Transverse colon (tissue), 3 donors: ENCODE measurements at regions not wholly inside any gene's neighbourhood (a gene's known extent, or its start where the extent isn't known, plus 50 kb on each side); places are given as distances from the start of the nearest gene placed in this dataset.

Source experiments
- CTCF ChIP-seq, 5 experiments: fragments of 200-600 bp in 3 of 5; fragments of 450-650 bp in 2 of 5; sonication (generic) in 3 of 5; IDR thresholded peaks; 1 replicate in 2 of 5; 2 replicates in 3 of 5; pipeline ENCODE4 v1.5.1; 2016 to 2017; ENCODE audit warnings: antibody characterized with exemption in 5 of 5, inconsistent platforms in 3 of 5, mild to moderate bottlenecking in 2 of 5, moderate library complexity in 1 of 5
- EP300 ChIP-seq: sonication (generic); formaldehyde crosslinking; IDR thresholded peaks from one replicate; pipeline ENCODE4 v1.6.1; 2017; ENCODE audit warnings: antibody characterized with exemption, low read depth

- TF ChIP-seq CTCF (IDR thresholded peaks at IDR 0.05) = no peak
- no peak for TF ChIP-seq EP300
Measured at GRCh38 chr14:100446572-100446971, 123.4 kb downstream of the SLC25A47 start.
